ENCODE measurements at regions not wholly inside any gene's neighbourhood (a gene's known extent, or its start where the extent isn't known, plus 50 kb on each side); places are given as distances from the start of the nearest gene placed in this dataset.

GRCh38 chr18:38539371-38539770 is 973.8 kb upstream of the CELF4 start:
- TF ChIP-seq POLR2A (IDR thresholded peaks at IDR 0.05) (no peak), CTCF (IDR thresholded peaks at IDR 0.05) (no peak)

Data from Peyer's patch (tissue), 4 donors.